HG03025 (cell line): ENCODE measurements at regions not wholly inside any gene's neighbourhood (a gene's known extent, or its start where the extent isn't known, plus 50 kb on each side); places are given as distances from the start of the nearest gene placed in this dataset.

ENCODE experiments used
- ATAC-seq: cut with Tn5 transposase; IDR thresholded peaks from one replicate; pipeline ENCODE4 v1.9.1; 2021; ENCODE audit warnings: mild to moderate bottlenecking, moderate library complexity; ENCODE audit not compliant: unreplicated experiment, low FRiP score

DNA sequence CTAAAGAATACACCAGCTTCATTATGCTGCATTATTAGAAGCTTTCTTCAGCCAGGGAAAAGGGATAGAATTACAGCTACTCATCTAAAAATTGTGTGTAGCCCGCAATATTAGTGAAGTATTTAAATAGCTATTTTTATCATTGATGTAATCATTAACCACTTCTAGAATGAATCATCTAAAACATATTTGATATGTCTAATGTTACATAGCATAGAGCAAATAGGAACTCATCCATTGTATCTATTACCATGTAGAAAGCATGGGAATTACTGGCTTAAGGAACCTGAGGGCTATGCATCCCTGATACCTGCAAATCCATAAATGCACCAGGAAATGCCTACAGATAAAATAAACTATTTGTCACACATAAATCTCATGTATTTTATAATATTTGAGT, 54.5 kb upstream of the VGLL3 start:
- ATAC-seq: no peak

DNA sequence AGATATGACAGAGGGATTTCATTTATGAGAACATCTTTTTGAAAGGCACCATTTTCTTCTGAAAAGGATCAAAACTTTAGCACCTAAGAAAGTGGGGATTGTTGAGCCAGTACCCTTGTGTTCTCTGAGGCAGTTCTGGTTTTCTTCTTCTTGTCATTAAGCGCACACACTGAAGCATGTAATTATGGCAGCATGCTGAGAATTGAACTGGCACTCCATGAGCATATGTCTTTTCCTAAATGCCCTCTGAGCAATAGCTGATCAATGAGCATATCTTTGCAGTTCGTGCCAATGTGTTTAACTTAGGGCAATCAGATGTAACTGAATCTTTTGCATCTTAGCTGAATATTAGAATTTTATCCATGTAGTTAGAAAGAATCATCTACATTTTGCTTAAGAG, 53.9 kb upstream of the VGLL3 start:
- no peak for ATAC-seq

DNA sequence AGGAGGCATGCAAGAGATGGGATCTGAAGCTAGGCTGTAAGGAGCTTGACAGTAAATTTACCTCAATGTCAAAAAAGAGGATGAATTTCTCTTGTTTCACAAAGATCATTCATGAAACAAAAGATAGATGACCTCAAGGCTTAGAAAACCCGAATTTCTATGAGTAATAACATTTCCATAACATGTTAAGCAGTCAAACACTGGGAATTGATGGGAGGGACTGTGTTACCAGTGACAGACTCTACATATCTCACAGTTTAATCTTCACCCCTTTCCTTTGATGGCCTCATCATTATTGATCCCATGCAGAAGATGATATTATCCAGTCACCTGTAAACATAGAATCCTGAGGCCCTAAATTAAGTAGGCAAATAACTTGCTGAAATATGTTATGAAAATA, 53.5 kb upstream of the VGLL3 start:
- no peak for ATAC-seq

DNA sequence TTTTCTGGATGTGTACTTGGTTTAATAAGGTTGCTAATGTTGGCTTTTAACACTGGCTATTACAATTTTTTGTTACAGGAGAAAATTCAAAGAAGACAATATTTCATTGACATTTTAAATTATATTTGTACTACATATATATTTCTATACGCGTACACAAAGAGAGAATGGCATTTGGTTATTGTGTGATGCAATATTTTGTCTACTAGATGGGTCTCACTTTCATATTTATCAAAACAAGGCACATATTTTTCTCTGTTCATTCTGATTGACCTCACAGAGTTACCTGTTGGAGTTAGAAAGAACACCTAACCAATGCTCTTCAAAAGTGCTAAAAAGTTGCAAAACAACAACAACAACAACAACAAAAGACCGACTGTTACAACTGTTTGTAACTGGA, 50.2 kb upstream of the VGLL3 start:
- ATAC-seq: no peak
